NCI-H510A treated with DMSO at 0.1 percent for 48 hours (cell line): ENCODE measurements at regions not wholly inside any gene's neighbourhood (a gene's known extent, or its start where the extent isn't known, plus 50 kb on each side); places are given as distances from the start of the nearest gene placed in this dataset.

Source experiments
- DNase-seq: peaks from one replicate; lab custom pipeline; 2025; lab: John Stamatoyannopoulos, UW

- DNase-seq: no peak
Measured at GRCh38 chr3:153314038-153314437, 152.0 kb downstream of the RAP2B start.

- DNase-seq: no peak
Measured at GRCh38 chr3:153315781-153316180, 153.8 kb downstream of the RAP2B start.

GRCh38 chr3:153319705-153320554 is 157.9 kb downstream of the RAP2B start:
- no peak for DNase-seq

GRCh38 chr3:153320585-153321128 is 158.6 kb downstream of the RAP2B start:
- DNase-seq: no peak

- DNase-seq: no peak
Measured at GRCh38 chr3:153328690-153329089, 166.7 kb downstream of the RAP2B start.

- DNase-seq: no peak
Measured at GRCh38 chr3:153330901-153331300, 168.9 kb downstream of the RAP2B start.

GRCh38 chr3:153331676-153332075 is 169.7 kb downstream of the RAP2B start:
- DNase-seq: no peak

GRCh38 chr3:153334558-153334957 is 172.5 kb downstream of the RAP2B start:
- no peak for DNase-seq

- no peak for DNase-seq
Measured at GRCh38 chr3:153337369-153337768, 175.3 kb downstream of the RAP2B start.

GRCh38 chr3:153338487-153338886 is 176.5 kb downstream of the RAP2B start:
- no peak for DNase-seq

GRCh38 chr3:153339065-153339464 is 177.0 kb downstream of the RAP2B start:
- no peak for DNase-seq

GRCh38 chr3:153343988-153344782 is 182.2 kb downstream of the RAP2B start:
- DNase-seq: no peak

- no peak for DNase-seq
Measured at GRCh38 chr3:153348457-153349107, 186.6 kb downstream of the RAP2B start.

- no peak for DNase-seq
Measured at GRCh38 chr3:153349108-153349499, 187.1 kb downstream of the RAP2B start.

GRCh38 chr3:153350420-153350819 is 188.4 kb downstream of the RAP2B start:
- no peak for DNase-seq

- DNase-seq: no peak
Measured at GRCh38 chr3:153354641-153355040, 192.6 kb downstream of the RAP2B start.

- no peak for DNase-seq
Measured at GRCh38 chr3:153355559-153355958, 193.5 kb downstream of the RAP2B start.

GRCh38 chr3:153356908-153357307 is 194.9 kb downstream of the RAP2B start:
- DNase-seq: no peak

GRCh38 chr3:153357436-153357835 is 195.4 kb downstream of the RAP2B start:
- no peak for DNase-seq

GRCh38 chr3:153369561-153370374 is 207.7 kb downstream of the RAP2B start:
- no peak for DNase-seq

- DNase-seq: no peak
Measured at GRCh38 chr3:153370680-153371079, 208.7 kb downstream of the RAP2B start.

GRCh38 chr3:153372326-153372725 is 210.3 kb downstream of the RAP2B start:
- no peak for DNase-seq
